Stomach (tissue), 8 donors: ENCODE measurements at regions not wholly inside any gene's neighbourhood (a gene's known extent, or its start where the extent isn't known, plus 50 kb on each side); places are given as distances from the start of the nearest gene placed in this dataset.

Experiments used
- DNase-seq, 2 donors: peaks; one replicate each; pipeline versions ENCODE4 v3.0.0 to v3.0.0-alpha.2; 2013 to 2019
- H3K27ac ChIP-seq, 5 donors: fragments of 200-600 bp in 4 of 5; sonication (generic) in 4 of 5; one replicate each; pipeline ENCODE4 v1.5.1; 2013 to 2019; ENCODE audit warnings: mild to moderate bottlenecking in 1 of 5, moderate library complexity in 1 of 5
- H3K27me3 ChIP-seq, 3 donors: fragments of 200-600 bp; sonication (generic); one replicate each; pipeline ENCODE4 v1.5.1; 2017 to 2019; ENCODE audit warnings: mixed run types in 1 of 3
- H3K36me3 ChIP-seq, 4 donors: fragments of 200-600 bp; sonication (generic); 1 replicate in 3 of 4; 2 replicates in 1 of 4; pipeline ENCODE4 v1.5.1; 2016 to 2019
- H3K4me1 ChIP-seq, 4 donors: fragments of 200-600 bp; sonication (generic); one replicate each; pipeline ENCODE4 v1.5.1; 2016 to 2019
- H3K4me3 ChIP-seq, 4 donors: fragments of 200-600 bp; sonication (generic) in 3 of 4; one replicate each; pipeline ENCODE4 v1.5.1; 2016 to 2019; ENCODE audit warnings: mild to moderate bottlenecking in 1 of 4
- H3K9me3 ChIP-seq, 4 donors: fragments of 200-600 bp; sonication (generic); one replicate each; pipeline ENCODE4 v1.5.1; 2016 to 2019
- CTCF ChIP-seq, 7 experiments: fragments of 450-650 bp in 4 of 7; fragments of 200-600 bp in 3 of 7; sonication (generic) in 3 of 7; IDR thresholded peaks; one replicate each; pipeline ENCODE4 v1.5.1; 2016 to 2019; ENCODE audit warnings: antibody characterized with exemption in 7 of 7, control low read depth in 2 of 7, mild to moderate bottlenecking in 1 of 7
- EP300 ChIP-seq: sonication (generic); formaldehyde crosslinking; IDR thresholded peaks from one replicate; pipeline ENCODE4 v1.6.1; 2017; ENCODE audit warnings: antibody characterized with exemption
- POLR2A ChIP-seq, 4 donors: fragments of 450-650 bp; IDR thresholded peaks; one replicate each; pipeline ENCODE4 v1.6.1; 2016; ENCODE audit warnings: antibody characterized with exemption in 4 of 4, control low read depth in 2 of 4, mild to moderate bottlenecking in 1 of 4, moderate library complexity in 1 of 4
- POLR2AphosphoS5 ChIP-seq, 3 donors: sonication (generic); formaldehyde crosslinking; IDR thresholded peaks; one replicate each; pipeline ENCODE4 v1.6.1; 2016; ENCODE audit warnings: antibody characterized with exemption in 3 of 3
- WGBS, 5 donors: extraction: QIAGEN DNeasy Blood & Tissue Kit in 3 of 5; methylation state at CpG; one replicate each; pipeline versions ENCODE4 v1.1.5 to v1.1.7; 2013 to 2018; 5-methylcytosine and 5-hydroxymethylcytosine counted together
- intact Hi-C: fragments of 100-400 bp; cut with DNase I; formaldehyde crosslinking; loops from one replicate; pipeline ENCODE4 v1.15.1; 2023; ENCODE audit warnings: low total_unique reads
- donor health status: healthy with polysubstance abuse.
- donor health status: Bipolar disorder and iron deficiency.
- donor health status: healthy.

DNA sequence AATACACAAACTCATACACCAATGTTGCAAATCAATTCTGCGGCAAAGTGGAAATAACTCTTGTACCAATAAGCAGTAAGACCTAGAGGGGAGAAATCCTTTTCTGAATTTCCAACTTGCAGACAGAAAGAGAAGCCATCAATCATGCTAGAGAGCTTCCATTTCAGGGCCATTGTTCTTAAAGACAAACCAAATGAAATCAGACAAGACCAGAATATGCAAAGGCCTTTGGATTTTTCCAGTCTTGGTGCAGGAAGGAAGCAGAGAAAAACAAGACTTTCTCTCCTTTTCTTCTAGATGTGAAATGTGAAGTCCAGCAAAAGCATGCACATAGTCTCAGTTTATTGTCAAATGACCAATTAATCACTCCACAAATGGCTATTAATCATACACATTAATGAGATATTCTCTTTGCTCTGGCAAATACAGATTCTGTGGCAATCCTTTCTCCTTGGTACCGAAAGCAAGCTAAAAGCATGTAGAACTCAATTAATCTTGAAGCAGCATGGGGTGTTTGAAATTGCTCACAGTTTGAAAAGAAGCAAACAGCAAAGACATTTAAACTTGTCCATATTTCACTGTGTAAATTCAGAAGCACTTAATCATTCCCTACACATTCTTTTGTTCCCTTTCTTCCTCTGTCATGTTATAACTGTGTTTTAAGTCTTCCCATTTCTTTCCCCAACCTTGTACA is 466.1 kb downstream of the GPAT3 start:
- intact Hi-C loops = no loop called here
- H3K4me3 ChIP-seq = no peak overlapping the region
- H3K4me1 ChIP-seq = no peaks in the 10 kb centered on the region
- TF ChIP-seq EP300 (no peak), POLR2AphosphoS5 (IDR thresholded peaks at IDR 0.05) (no peak)
- 66 to 76% (median 69%) methylated on average over 2 of the region's 2 CpGs for WGBS, 5 donors
- DNase-seq = no peak
- H3K27me3 ChIP-seq = no peaks in the 10 kb centered on the region
- H3K27ac ChIP-seq = no peak overlapping the region
- no peaks in the 10 kb centered on the region for H3K9me3 ChIP-seq
- no peaks in the 10 kb centered on the region for H3K36me3 ChIP-seq

DNA sequence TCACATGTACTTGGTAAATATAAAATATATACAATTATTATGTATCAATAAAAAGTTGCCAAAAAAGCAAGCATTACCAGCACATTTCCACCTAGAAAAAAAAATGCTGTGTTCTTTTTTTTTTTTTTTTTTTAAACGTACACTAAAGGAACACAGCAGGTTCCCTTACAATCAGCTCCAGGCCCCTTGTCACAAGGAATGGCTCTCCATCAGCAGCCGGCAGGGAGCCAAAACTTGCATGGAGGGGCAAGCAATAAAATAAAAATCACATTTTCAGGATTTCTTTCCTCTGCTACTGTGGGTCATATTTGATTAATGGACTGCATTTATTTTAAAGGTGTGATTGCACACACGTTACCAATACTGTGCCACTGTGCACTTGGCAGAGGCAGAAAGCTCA is 460.3 kb downstream of the GPAT3 start:
- Histone ChIP-seq H3K4me1 (no peaks in the 10 kb centered on the region), H3K9me3 (no peaks in the 10 kb centered on the region), H3K36me3 (no peaks in the 10 kb centered on the region), H3K4me3 (no peak overlapping the region), H3K27ac (no peak overlapping the region), H3K27me3 (no peaks in the 10 kb centered on the region)
- no peak for TF ChIP-seq EP300
- no peak for TF ChIP-seq CTCF (IDR thresholded peaks at IDR 0.05)
- TF ChIP-seq POLR2AphosphoS5 (IDR thresholded peaks at IDR 0.05) = no peak
- TF ChIP-seq POLR2A (IDR thresholded peaks at IDR 0.05) = no peak
- WGBS, 5 donors = 48 to 59% (median 50%) methylated on average over 3 of the region's 3 CpGs
- intact Hi-C loops = no loop called here
- DNase-seq = no peak

DNA sequence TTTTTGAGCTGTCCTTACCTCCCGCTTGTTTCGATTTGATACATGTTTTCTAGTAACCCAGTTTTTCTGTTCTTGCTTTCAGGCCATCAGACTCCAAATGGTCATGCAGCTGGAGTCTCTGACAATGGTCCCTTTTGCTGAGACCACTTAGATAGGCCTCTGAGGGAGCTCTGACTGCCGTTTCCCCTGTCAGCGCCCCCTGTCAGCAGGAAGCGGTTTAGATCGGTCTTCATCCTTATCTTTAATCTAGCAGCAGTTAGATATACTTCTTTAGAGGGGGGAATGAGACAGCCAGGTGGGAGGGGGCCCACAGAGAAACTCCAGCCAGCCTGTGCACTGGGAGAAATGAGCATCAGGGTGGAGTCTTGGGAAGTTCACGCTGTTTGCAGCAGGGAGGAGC is 457.9 kb downstream of the GPAT3 start:
- intact Hi-C loops = no loop called here

GRCh38 chr4:83989835-83990234 is 453.9 kb downstream of the GPAT3 start:
- Histone ChIP-seq H3K4me3 (no peak overlapping the region), H3K4me1 (no peaks in the 10 kb centered on the region), H3K9me3 (peaks cover 0 to 9% (median 8%) of the 10 kb centered on the region in 4 donors), H3K27ac (no peak overlapping the region), H3K36me3 (no peaks in the 10 kb centered on the region), H3K27me3 (no peaks in the 10 kb centered on the region)
- intact Hi-C loops = no loop called here
- 63 to 72% (median 68%) methylated on average over 7 of the region's 7 CpGs for WGBS, 5 donors
- DNase-seq = no peak
- no peak for TF ChIP-seq CTCF (IDR thresholded peaks at IDR 0.05)
- TF ChIP-seq POLR2A (IDR thresholded peaks at IDR 0.05) = no peak
- TF ChIP-seq POLR2AphosphoS5 (IDR thresholded peaks at IDR 0.05) = no peak
- TF ChIP-seq EP300 = no peak

More for the DNA sequence above, 457.9 kb downstream of the GPAT3 start:
- Histone ChIP-seq H3K4me1 (no peaks in the 10 kb centered on the region), H3K4me3 (no peak overlapping the region), H3K36me3 (no peaks in the 10 kb centered on the region), H3K9me3 (peaks cover 0 to 9% (median 8%) of the 10 kb centered on the region in 4 donors), H3K27me3 (no peaks in the 10 kb centered on the region), H3K27ac (no peak overlapping the region)
- no peak for TF ChIP-seq POLR2AphosphoS5 (IDR thresholded peaks at IDR 0.05)
- TF ChIP-seq POLR2A (IDR thresholded peaks at IDR 0.05) = no peak
- no peak for TF ChIP-seq CTCF (IDR thresholded peaks at IDR 0.05)
- no peak for TF ChIP-seq EP300
- WGBS, 5 donors = 64 to 78% (median 69%) methylated on average over 7 of the region's 7 CpGs
- DNase-seq = no peak

DNA sequence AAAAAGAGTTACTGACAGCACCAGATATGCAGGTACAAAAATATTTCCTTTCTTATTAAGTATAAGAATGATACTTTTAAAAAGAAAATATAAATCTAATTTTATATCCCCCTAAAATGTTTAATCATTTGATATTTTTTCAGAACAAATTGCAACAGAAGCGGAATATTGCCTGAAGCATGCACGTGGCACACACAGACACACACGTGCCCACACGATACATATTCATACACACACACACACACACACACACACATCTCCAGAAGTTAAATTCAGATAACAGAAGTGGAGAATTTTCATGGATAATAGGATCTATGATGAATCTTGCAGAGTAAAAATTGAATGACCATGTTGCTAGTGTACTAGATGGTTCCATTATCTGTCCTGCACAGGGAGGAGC is 445.2 kb downstream of the GPAT3 start:
- Histone ChIP-seq H3K36me3 (no peaks in the 10 kb centered on the region), H3K4me3 (no peak overlapping the region), H3K4me1 (no peaks in the 10 kb centered on the region), H3K27ac (no peak overlapping the region), H3K27me3 (no peaks in the 10 kb centered on the region), H3K9me3 (peaks cover 0 to 5% (median 0%) of the 10 kb centered on the region in 4 donors)
- 87 to 96% (median 93%) methylated on average over 4 of the region's 4 CpGs for WGBS, 5 donors
- no peak for DNase-seq
- TF ChIP-seq CTCF (IDR thresholded peaks at IDR 0.05) (no peak), POLR2A (IDR thresholded peaks at IDR 0.05) (no peak), EP300 (no peak), POLR2AphosphoS5 (IDR thresholded peaks at IDR 0.05) (no peak)
- intact Hi-C loops = no loop called here
